Gastroesophageal sphincter (tissue), 4 donors: ENCODE measurements at regions not wholly inside any gene's neighbourhood (a gene's known extent, or its start where the extent isn't known, plus 50 kb on each side); places are given as distances from the start of the nearest gene placed in this dataset.

Experiments used
- ATAC-seq: fragments of 150-250 bp; one replicate; pipeline ENCODE4 v1.9.1; 2016; ENCODE audit warnings: mild to moderate bottlenecking, moderate library complexity
- H3K27ac ChIP-seq, 4 donors: fragments of 200-600 bp; sonication (generic) in 3 of 4; 1 replicate in 3 of 4; 2 replicates in 1 of 4; pipeline ENCODE4 v1.5.1; 2016 to 2019
- H3K27me3 ChIP-seq: fragments of 200-600 bp; sonication (generic); one replicate; pipeline ENCODE4 v1.5.1; 2019
- H3K36me3 ChIP-seq, 2 donors: fragments of 200-600 bp; sonication (generic); one replicate each; pipeline ENCODE4 v1.5.1; 2019; ENCODE audit warnings: control low read depth in 1 of 2
- H3K4me1 ChIP-seq, 3 donors: fragments of 200-600 bp; sonication (generic); 1 replicate in 2 of 3; 2 replicates in 1 of 3; pipeline ENCODE4 v1.5.1; 2016 to 2019; ENCODE audit warnings: control low read depth in 2 of 3
- H3K4me3 ChIP-seq, 2 donors: fragments of 200-600 bp; sonication (generic); one replicate each; pipeline ENCODE4 v1.5.1; 2019; ENCODE audit warnings: mild to moderate bottlenecking in 1 of 2, moderate library complexity in 1 of 2
- H3K9me3 ChIP-seq, 3 donors: fragments of 200-600 bp; sonication (generic); one replicate each; pipeline ENCODE4 v1.5.1; 2017 to 2019; ENCODE audit warnings: control low read depth in 2 of 3
- CTCF ChIP-seq, 4 experiments: fragments of 200-600 bp in 2 of 4; fragments of 450-650 bp in 2 of 4; sonication (generic) in 1 of 4; IDR thresholded peaks; one replicate each; pipeline ENCODE4 v1.5.1; 2017 to 2019; ENCODE audit warnings: antibody characterized with exemption in 4 of 4, mild to moderate bottlenecking in 2 of 4, moderate library complexity in 2 of 4
- EP300 ChIP-seq: sonication (generic); formaldehyde crosslinking; IDR thresholded peaks from one replicate; pipeline ENCODE4 v1.6.1; 2017; ENCODE audit warnings: antibody characterized with exemption, mild to moderate bottlenecking
- POLR2A ChIP-seq, 2 donors: fragments of 450-650 bp; IDR thresholded peaks; one replicate each; pipeline ENCODE4 v1.6.1; 2017; ENCODE audit warnings: antibody characterized with exemption in 2 of 2, mild to moderate bottlenecking in 2 of 2, moderate library complexity in 1 of 2
- POLR2AphosphoS5 ChIP-seq: sonication (generic); formaldehyde crosslinking; IDR thresholded peaks from one replicate; pipeline ENCODE4 v1.6.1; 2017; ENCODE audit warnings: antibody characterized with exemption
- WGBS, 2 donors: methylation state at CpG; one replicate each; pipeline ENCODE4 v1.1.5; 2018; ENCODE audit warnings: low coverage in 1 of 2; 5-methylcytosine and 5-hydroxymethylcytosine counted together

GRCh38 chr7:54858008-54858692 is 99.1 kb upstream of the SEC61G start:
- Histone ChIP-seq H3K27ac (no peak overlapping the region), H3K4me3 (no peak overlapping the region), H3K4me1 (no peaks in the 10 kb centered on the region), H3K9me3 (no peaks in the 10 kb centered on the region), H3K27me3 (no peaks in the 10 kb centered on the region), H3K36me3 (no peaks in the 10 kb centered on the region)
- TF ChIP-seq POLR2A (IDR thresholded peaks at IDR 0.05) (no peak), POLR2AphosphoS5 (no peak), CTCF (IDR thresholded peaks at IDR 0.05) (no peak), EP300 (no peak)
- no peak for ATAC-seq
- WGBS, 2 donors = 56 to 71% methylated on average over 2 of the region's 3 CpGs

- Histone ChIP-seq H3K27me3 (no peaks in the 10 kb centered on the region), H3K36me3 (no peaks in the 10 kb centered on the region), H3K9me3 (no peaks in the 10 kb centered on the region), H3K4me3 (no peak overlapping the region), H3K27ac (no peak overlapping the region), H3K4me1 (no peaks in the 10 kb centered on the region)
- TF ChIP-seq POLR2A (IDR thresholded peaks at IDR 0.05) (no peak), POLR2AphosphoS5 (no peak), EP300 (no peak), CTCF (IDR thresholded peaks at IDR 0.05) (no peak)
- ATAC-seq = no peak
These were observed 100.1 kb upstream of the SEC61G start for GRCh38 chr7:54859066-54859465.

GRCh38 chr7:54859545-54859944 is 100.5 kb upstream of the SEC61G start:
- no peak overlapping the region for H3K4me3 ChIP-seq
- no peak for ATAC-seq
- TF ChIP-seq CTCF (IDR thresholded peaks at IDR 0.05) (no peak), EP300 (no peak), POLR2AphosphoS5 (no peak), POLR2A (IDR thresholded peaks at IDR 0.05) (no peak)
- no peak overlapping the region for H3K27ac ChIP-seq
- H3K27me3 ChIP-seq = no peaks in the 10 kb centered on the region
- H3K4me1 ChIP-seq = no peaks in the 10 kb centered on the region
- H3K36me3 ChIP-seq = no peaks in the 10 kb centered on the region
- no peaks in the 10 kb centered on the region for H3K9me3 ChIP-seq
- 83 to 93% methylated on average over 1 to 3 of the region's 4 CpGs for WGBS, 2 donors

GRCh38 chr7:54860003-54860775 is 101.2 kb upstream of the SEC61G start:
- Histone ChIP-seq H3K4me1 (no peaks in the 10 kb centered on the region), H3K9me3 (no peaks in the 10 kb centered on the region), H3K27ac (no peak overlapping the region), H3K4me3 (no peak overlapping the region), H3K36me3 (no peaks in the 10 kb centered on the region), H3K27me3 (no peaks in the 10 kb centered on the region)
- ATAC-seq = no peak
- WGBS, 2 donors = 89 to 100% methylated on average over 1 to 3 of the region's 4 CpGs
- TF ChIP-seq EP300 (no peak), POLR2A (IDR thresholded peaks at IDR 0.05) (no peak), CTCF (IDR thresholded peaks at IDR 0.05) (no peak), POLR2AphosphoS5 (no peak)

GRCh38 chr7:54860843-54861242 is 101.8 kb upstream of the SEC61G start:
- no peak for ATAC-seq
- no peak overlapping the region for H3K27ac ChIP-seq
- H3K27me3 ChIP-seq = no peaks in the 10 kb centered on the region
- no peaks in the 10 kb centered on the region for H3K4me1 ChIP-seq
- H3K4me3 ChIP-seq = no peak overlapping the region
- H3K36me3 ChIP-seq = no peaks in the 10 kb centered on the region
- TF ChIP-seq CTCF (IDR thresholded peaks at IDR 0.05) (no peak), POLR2A (IDR thresholded peaks at IDR 0.05) (no peak), EP300 (no peak), POLR2AphosphoS5 (no peak)
- no peaks in the 10 kb centered on the region for H3K9me3 ChIP-seq
